Testis (tissue), 2 donors: ENCODE measurements at regions not wholly inside any gene's neighbourhood (a gene's known extent, or its start where the extent isn't known, plus 50 kb on each side); places are given as distances from the start of the nearest gene placed in this dataset.
A peak's percentile ranks its signal among the peaks of the same experiment; 100 is the strongest.

Source experiments
- DNase-seq: peaks from one replicate; pipeline ENCODE4 v3.0.0-alpha.2; 2019
- H3K27ac ChIP-seq, 2 donors: fragments of 200-600 bp; sonication (generic); one replicate each; pipeline ENCODE4 v1.5.1; 2019
- H3K27me3 ChIP-seq: fragments of 200-600 bp; sonication (generic); one replicate; pipeline ENCODE4 v1.5.1; 2019
- H3K36me3 ChIP-seq: fragments of 200-600 bp; sonication (generic); one replicate; pipeline ENCODE4 v1.5.1; 2017; ENCODE audit warnings: low read depth; ENCODE audit errors: missing control alignments
- H3K4me1 ChIP-seq: fragments of 200-600 bp; sonication (generic); one replicate; pipeline ENCODE4 v1.5.1; 2019
- H3K4me3 ChIP-seq, 2 donors: fragments of 200-600 bp; sonication (generic); one replicate each; pipeline ENCODE4 v1.5.1; 2017 to 2019
- H3K9me3 ChIP-seq: fragments of 200-600 bp; sonication (generic); one replicate; pipeline ENCODE4 v1.5.1; 2017
- POLR2A ChIP-seq: fragments of 450-650 bp; IDR thresholded peaks from one replicate; pipeline ENCODE4 v1.6.1; 2017; ENCODE audit warnings: antibody characterized with exemption, mild to moderate bottlenecking, moderate library complexity
- WGBS, 2 donors: methylation state at CpG; one replicate each; pipeline ENCODE4 v1.1.5; 2018; 5-methylcytosine and 5-hydroxymethylcytosine counted together
- intact Hi-C: fragments of 100-400 bp; cut with DNase I; formaldehyde crosslinking; loops from one replicate; pipeline ENCODE4 v1.15.1; 2023; ENCODE audit warnings: low total_unique reads
- TF ChIP-seq, protein P1 (sequence below), 3 experiments: fragments of 450-650 bp in 2 of 3; fragments of 200-600 bp in 1 of 3; sonication (generic) in 1 of 3; IDR thresholded peaks; one replicate each; pipeline ENCODE4 v1.5.1; 2016 to 2019; ENCODE audit warnings: antibody characterized with exemption in 3 of 3, mild to moderate bottlenecking in 2 of 3, moderate library complexity in 1 of 3

DNA sequence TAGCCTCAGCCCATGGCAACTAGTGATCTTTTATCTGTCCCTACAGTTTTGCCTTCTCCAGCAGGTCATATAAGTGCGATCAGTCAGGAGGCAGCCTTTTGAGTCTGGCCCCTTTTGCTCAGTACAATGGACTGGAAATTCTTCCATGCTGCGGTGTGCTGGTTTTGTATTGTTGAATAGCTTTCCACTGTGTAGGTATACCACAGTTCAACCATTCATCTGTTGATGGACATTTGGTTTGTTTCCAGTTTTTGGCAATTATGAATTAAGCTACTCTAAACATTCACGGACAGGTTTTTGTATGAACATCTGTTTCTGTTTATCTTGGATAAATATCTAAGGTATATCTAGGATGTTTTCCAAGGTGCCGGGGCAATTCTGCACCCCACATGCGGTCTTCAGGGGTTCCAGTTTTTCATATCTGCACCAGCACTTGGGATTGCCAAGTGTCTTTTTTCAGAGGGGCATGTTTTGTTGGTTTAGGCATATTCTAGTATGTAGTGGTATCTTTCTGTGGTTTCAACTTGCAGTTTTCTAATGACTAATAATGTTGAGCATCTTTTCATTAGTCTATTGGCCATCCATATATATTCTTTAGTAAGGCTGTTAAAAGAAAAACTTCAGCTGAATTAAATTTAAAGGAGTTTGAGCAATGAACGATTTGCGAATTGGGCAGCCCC, 141.0 kb downstream of the TFAP2C start:
- H3K36me3 ChIP-seq: no peaks in the 10 kb centered on the region
- H3K9me3 ChIP-seq: no peaks in the 10 kb centered on the region
- DNase-seq: no peak
- H3K27ac ChIP-seq: no peak overlapping the region
- TF ChIP-seq, protein P1, sequence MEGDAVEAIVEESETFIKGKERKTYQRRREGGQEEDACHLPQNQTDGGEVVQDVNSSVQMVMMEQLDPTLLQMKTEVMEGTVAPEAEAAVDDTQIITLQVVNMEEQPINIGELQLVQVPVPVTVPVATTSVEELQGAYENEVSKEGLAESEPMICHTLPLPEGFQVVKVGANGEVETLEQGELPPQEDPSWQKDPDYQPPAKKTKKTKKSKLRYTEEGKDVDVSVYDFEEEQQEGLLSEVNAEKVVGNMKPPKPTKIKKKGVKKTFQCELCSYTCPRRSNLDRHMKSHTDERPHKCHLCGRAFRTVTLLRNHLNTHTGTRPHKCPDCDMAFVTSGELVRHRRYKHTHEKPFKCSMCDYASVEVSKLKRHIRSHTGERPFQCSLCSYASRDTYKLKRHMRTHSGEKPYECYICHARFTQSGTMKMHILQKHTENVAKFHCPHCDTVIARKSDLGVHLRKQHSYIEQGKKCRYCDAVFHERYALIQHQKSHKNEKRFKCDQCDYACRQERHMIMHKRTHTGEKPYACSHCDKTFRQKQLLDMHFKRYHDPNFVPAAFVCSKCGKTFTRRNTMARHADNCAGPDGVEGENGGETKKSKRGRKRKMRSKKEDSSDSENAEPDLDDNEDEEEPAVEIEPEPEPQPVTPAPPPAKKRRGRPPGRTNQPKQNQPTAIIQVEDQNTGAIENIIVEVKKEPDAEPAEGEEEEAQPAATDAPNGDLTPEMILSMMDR (IDR thresholded peaks at IDR 0.05): no peak
- TF ChIP-seq POLR2A: no peak
- H3K4me1 ChIP-seq: no peaks in the 10 kb centered on the region
- 82 to 89% methylated on average over 7 of the region's 7 CpGs for WGBS, 2 donors
- intact Hi-C loops: no loop called here
- H3K4me3 ChIP-seq: no peak overlapping the region
- no peaks in the 10 kb centered on the region for H3K27me3 ChIP-seq

DNA sequence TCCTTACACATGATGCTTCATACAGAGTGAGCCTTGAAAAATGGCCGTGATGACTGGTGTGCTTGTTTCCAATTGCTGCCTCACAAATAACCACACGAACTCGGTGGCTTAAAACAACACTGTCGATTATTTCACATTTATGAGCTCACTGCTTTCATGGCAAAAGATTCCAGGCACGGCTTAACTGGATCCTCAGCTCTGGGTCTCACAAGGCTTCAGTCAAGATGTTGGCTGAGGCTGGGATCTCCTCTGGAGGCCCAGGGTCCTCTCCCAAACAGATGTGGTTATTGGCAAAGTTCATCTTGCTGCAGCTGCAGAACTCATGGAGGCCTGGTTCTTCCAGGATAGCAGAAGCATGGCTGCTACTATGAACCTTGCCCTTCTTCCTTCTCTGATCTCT, 144.6 kb downstream of the TFAP2C start:
- 87 to 92% methylated on average over 5 of the region's 5 CpGs for WGBS, 2 donors
- Histone ChIP-seq H3K4me3 (no peak overlapping the region), H3K4me1 (peaks cover 3% of the 10 kb centered on the region), H3K27me3 (no peaks in the 10 kb centered on the region), H3K27ac (no peak overlapping the region), H3K9me3 (no peaks in the 10 kb centered on the region), H3K36me3 (no peaks in the 10 kb centered on the region)
- DNase-seq: no peak
- intact Hi-C loops: no loop called here
- TF ChIP-seq, protein P1 (IDR thresholded peaks at IDR 0.05): no peak
- TF ChIP-seq POLR2A: no peak

DNA sequence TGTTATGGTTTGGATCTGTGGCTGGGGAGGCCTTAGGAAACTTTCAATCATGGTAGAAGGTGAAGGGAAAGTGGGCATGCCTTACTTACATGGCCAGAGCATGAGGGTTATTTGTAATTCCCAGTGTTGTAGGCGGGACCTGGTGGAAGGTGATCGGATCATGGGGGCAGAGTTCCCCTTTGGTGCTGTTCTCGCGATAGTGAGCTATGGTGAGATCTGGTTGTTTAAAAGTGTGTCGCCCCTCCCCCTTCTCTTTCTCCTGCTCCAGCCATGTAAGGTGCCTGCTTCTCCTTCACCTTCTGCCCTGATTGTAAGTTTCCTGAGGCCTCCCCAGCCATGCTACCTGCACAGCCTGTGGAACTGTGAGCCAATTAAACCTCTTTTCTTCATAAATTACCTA, 145.8 kb downstream of the TFAP2C start:
- no peaks in the 10 kb centered on the region for H3K27me3 ChIP-seq
- no peak overlapping the region for H3K27ac ChIP-seq
- no peak for DNase-seq
- H3K4me3 ChIP-seq: no peak overlapping the region
- no peaks in the 10 kb centered on the region for H3K9me3 ChIP-seq
- intact Hi-C loops: no loop called here
- no peaks in the 10 kb centered on the region for H3K36me3 ChIP-seq
- TF ChIP-seq POLR2A: no peak
- TF ChIP-seq, protein P1 (IDR thresholded peaks at IDR 0.05): no peak
- peaks cover 3% of the 10 kb centered on the region for H3K4me1 ChIP-seq
- WGBS, 2 donors: 92 to 96% methylated on average over 5 of the region's 5 CpGs

GRCh38 chr20:56776345-56776744, 147.2 kb downstream of the TFAP2C start:
- Histone ChIP-seq H3K9me3 (no peaks in the 10 kb centered on the region), H3K4me3 (no peak overlapping the region), H3K27ac (no peak overlapping the region), H3K4me1 (peaks cover 3% of the 10 kb centered on the region), H3K27me3 (no peaks in the 10 kb centered on the region), H3K36me3 (no peaks in the 10 kb centered on the region)
- 73 to 78% methylated on average over 9 of the region's 9 CpGs for WGBS, 2 donors
- no peak for TF ChIP-seq POLR2A
- TF ChIP-seq, protein P1 (IDR thresholded peaks at IDR 0.05): no peak
- no peak for DNase-seq
- intact Hi-C loops: no loop called here

DNA sequence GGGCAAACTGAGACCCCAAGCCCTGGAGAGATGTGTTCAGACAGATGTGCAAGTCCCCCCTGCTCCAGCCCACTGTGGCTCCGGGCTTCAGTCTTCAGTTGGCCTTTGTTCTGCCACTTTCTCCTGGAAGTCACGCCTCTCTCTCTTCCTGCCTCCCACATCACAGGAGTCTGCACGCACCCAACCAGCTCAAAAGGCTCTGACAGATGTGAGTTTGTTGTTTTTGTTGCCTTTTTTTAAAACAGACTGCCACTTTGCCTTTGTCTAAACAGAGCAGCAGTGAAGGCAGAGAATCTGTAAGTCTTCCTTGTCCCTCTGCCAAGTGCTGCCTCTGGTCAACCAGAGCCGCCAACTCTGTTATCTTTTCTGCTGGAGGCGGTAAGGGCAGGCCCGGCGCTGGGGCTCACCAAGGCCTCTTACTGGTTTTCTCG, 149.7 kb downstream of the TFAP2C start:
- DNase-seq: peak; percentile 65
- Histone ChIP-seq H3K27ac (no peak overlapping the region), H3K4me1 (peaks cover 3% of the 10 kb centered on the region), H3K27me3 (no peaks in the 10 kb centered on the region), H3K4me3 (no peak overlapping the region), H3K9me3 (no peaks in the 10 kb centered on the region), H3K36me3 (no peaks in the 10 kb centered on the region)
- TF ChIP-seq, protein P1 (IDR thresholded peaks at IDR 0.05): no peak
- TF ChIP-seq POLR2A: no peak
- 24 to 54% methylated on average over 8 of the region's 8 CpGs for WGBS, 2 donors
- intact Hi-C loops: no loop called here
